ENCODE measurements at regions not wholly inside any gene's neighbourhood (a gene's known extent, or its start where the extent isn't known, plus 50 kb on each side); places are given as distances from the start of the nearest gene placed in this dataset.

DNA sequence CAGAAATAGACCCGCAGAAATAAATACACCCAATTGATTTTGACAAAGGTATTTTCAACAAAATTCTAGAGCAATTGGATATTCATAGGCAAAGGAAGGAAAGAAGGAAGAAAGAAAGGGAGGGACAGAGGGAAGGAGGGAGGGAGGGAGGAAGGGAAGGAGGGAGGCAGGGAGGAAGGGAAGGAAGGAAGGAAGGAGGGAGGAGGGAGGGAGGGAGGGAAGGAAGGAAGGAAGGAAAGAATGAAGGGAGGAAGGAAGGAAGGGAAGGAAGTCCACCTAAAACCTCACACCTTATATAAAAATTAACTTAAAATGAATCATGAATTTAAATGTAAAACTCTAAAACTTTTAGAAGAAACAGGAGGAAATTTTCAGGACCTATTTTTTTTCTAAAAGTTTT is 94.2 kb upstream of the USP47 start:
- Mint-ChIP-seq H3K27ac (no peak overlapping the region), H3K4me3 (no peak overlapping the region), H3K27me3 (ENCODE audit: low read depth in 2 of 2) (peaks cover 25 to 28% of the 10 kb centered on the region in 2 donors), H3K9me3 (no peaks in the 10 kb centered on the region), H3K4me1 (no peaks in the 10 kb centered on the region), H3K36me3 (no peaks in the 10 kb centered on the region)
- TF ChIP-seq, protein P1, sequence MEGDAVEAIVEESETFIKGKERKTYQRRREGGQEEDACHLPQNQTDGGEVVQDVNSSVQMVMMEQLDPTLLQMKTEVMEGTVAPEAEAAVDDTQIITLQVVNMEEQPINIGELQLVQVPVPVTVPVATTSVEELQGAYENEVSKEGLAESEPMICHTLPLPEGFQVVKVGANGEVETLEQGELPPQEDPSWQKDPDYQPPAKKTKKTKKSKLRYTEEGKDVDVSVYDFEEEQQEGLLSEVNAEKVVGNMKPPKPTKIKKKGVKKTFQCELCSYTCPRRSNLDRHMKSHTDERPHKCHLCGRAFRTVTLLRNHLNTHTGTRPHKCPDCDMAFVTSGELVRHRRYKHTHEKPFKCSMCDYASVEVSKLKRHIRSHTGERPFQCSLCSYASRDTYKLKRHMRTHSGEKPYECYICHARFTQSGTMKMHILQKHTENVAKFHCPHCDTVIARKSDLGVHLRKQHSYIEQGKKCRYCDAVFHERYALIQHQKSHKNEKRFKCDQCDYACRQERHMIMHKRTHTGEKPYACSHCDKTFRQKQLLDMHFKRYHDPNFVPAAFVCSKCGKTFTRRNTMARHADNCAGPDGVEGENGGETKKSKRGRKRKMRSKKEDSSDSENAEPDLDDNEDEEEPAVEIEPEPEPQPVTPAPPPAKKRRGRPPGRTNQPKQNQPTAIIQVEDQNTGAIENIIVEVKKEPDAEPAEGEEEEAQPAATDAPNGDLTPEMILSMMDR (IDR thresholded peaks at IDR 0.05) = no peak
- WGBS (ENCODE audit: insufficient coverage) = no CpG with 5 or more reads among the region's 1 CpG
- ATAC-seq = no peak
- Histone ChIP-seq H3K36me3 (ENCODE audit: control insufficient read depth, insufficient read depth, low read length) (no peaks in the 10 kb centered on the region), H3K27ac (ENCODE audit: low read length) (no peak overlapping the region), H3K4me3 (ENCODE audit: low read length) (no peak overlapping the region), H3K27me3 (ENCODE audit: control insufficient read depth, insufficient read depth, low read length) (no peaks in the 10 kb centered on the region), H3K4me1 (ENCODE audit: control insufficient read depth, insufficient read depth, low read length) (no peaks in the 10 kb centered on the region), H3K9me3 (ENCODE audit: control insufficient read depth, insufficient read depth, low read length) (no peaks in the 10 kb centered on the region)
- DNase-seq = no peak
- intact Hi-C loops (cut with micrococcal nuclease) = no loop called here

- Mint-ChIP-seq H3K27me3 (ENCODE audit: low read depth in 2 of 2) (peaks cover 28 to 29% of the 10 kb centered on the region in 2 donors), H3K9me3 (no peaks in the 10 kb centered on the region), H3K4me3 (no peak overlapping the region), H3K4me1 (no peaks in the 10 kb centered on the region), H3K27ac (no peak overlapping the region), H3K36me3 (no peaks in the 10 kb centered on the region)
- intact Hi-C loops (cut with micrococcal nuclease) = no loop called here
- no peak overlapping the region for H3K27ac ChIP-seq (ENCODE audit: low read length)
- H3K9me3 ChIP-seq (ENCODE audit: control insufficient read depth, insufficient read depth, low read length) = no peaks in the 10 kb centered on the region
- ATAC-seq (no peak), DNase-seq (no peak)
- H3K4me3 ChIP-seq (ENCODE audit: low read length) = no peak overlapping the region
- no CpG with 5 or more reads among the region's 1 CpG for WGBS (ENCODE audit: insufficient coverage)
- no peaks in the 10 kb centered on the region for H3K36me3 ChIP-seq (ENCODE audit: control insufficient read depth, insufficient read depth, low read length)
- H3K4me1 ChIP-seq (ENCODE audit: control insufficient read depth, insufficient read depth, low read length) = no peaks in the 10 kb centered on the region
- H3K27me3 ChIP-seq (ENCODE audit: control insufficient read depth, insufficient read depth, low read length) = no peaks in the 10 kb centered on the region
- TF ChIP-seq, protein P1 (IDR thresholded peaks at IDR 0.05) = no peak
Observed at GRCh38 chr11:11746449-11746848, 95.3 kb upstream of the USP47 start.

DNA sequence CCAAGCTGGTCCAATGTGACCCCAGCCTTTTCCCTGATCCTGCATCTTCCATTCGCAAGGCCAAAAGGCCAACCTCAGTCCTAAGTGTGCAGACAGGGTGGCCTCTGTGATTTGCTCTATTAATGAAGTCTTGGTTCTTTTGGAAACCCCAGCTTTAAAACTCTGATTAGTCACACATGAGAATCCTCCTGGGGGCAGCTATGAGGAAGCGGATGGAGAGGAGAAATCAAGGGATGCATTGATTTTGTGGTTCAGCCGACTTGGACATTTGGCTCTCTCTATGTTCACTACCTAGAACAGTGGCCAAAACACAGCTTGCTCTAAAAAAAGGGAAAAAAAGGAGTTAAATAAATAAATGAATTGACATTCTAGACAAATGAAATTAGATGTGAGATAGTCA is 98.6 kb upstream of the USP47 start:
- TF ChIP-seq, protein P1 (IDR thresholded peaks at IDR 0.05) = no peak
- H3K9me3 ChIP-seq (ENCODE audit: control insufficient read depth, insufficient read depth, low read length) = no peaks in the 10 kb centered on the region
- Mint-ChIP-seq H3K9me3 (no peaks in the 10 kb centered on the region), H3K27me3 (ENCODE audit: low read depth in 2 of 2) (peaks cover 13 to 22% of the 10 kb centered on the region in 2 donors), H3K36me3 (no peaks in the 10 kb centered on the region), H3K4me1 (no peaks in the 10 kb centered on the region), H3K4me3 (no peak overlapping the region), H3K27ac (no peak overlapping the region)
- intact Hi-C loops (cut with micrococcal nuclease) = no loop called here
- H3K27me3 ChIP-seq (ENCODE audit: control insufficient read depth, insufficient read depth, low read length) = no peaks in the 10 kb centered on the region
- H3K4me3 ChIP-seq (ENCODE audit: low read length) = no peak overlapping the region
- no peaks in the 10 kb centered on the region for H3K4me1 ChIP-seq (ENCODE audit: control insufficient read depth, insufficient read depth, low read length)
- 87% methylated on average over 2 of the region's 3 CpGs for WGBS (ENCODE audit: insufficient coverage)
- H3K27ac ChIP-seq (ENCODE audit: low read length) = no peak overlapping the region
- no peak for DNase-seq
- ATAC-seq = no peak
- no peaks in the 10 kb centered on the region for H3K36me3 ChIP-seq (ENCODE audit: control insufficient read depth, insufficient read depth, low read length)

GRCh38 chr11:11742486-11742885 is 99.3 kb upstream of the USP47 start:
- intact Hi-C loops (cut with micrococcal nuclease) = no loop called here
- Mint-ChIP-seq H3K27ac (no peak overlapping the region), H3K27me3 (ENCODE audit: low read depth in 2 of 2) (peaks cover 9 to 22% of the 10 kb centered on the region in 2 donors), H3K36me3 (no peaks in the 10 kb centered on the region), H3K9me3 (no peaks in the 10 kb centered on the region), H3K4me1 (no peaks in the 10 kb centered on the region), H3K4me3 (no peak overlapping the region)
- H3K9me3 ChIP-seq (ENCODE audit: control insufficient read depth, insufficient read depth, low read length) = no peaks in the 10 kb centered on the region
- DNase-seq (no peak), ATAC-seq (no peak)
- no peaks in the 10 kb centered on the region for H3K27me3 ChIP-seq (ENCODE audit: control insufficient read depth, insufficient read depth, low read length)
- TF ChIP-seq, protein P1 (IDR thresholded peaks at IDR 0.05) = no peak
- no peaks in the 10 kb centered on the region for H3K4me1 ChIP-seq (ENCODE audit: control insufficient read depth, insufficient read depth, low read length)
- H3K4me3 ChIP-seq (ENCODE audit: low read length) = no peak overlapping the region
- WGBS (ENCODE audit: insufficient coverage) = 91% methylated on average over 5 of the region's 5 CpGs
- no peaks in the 10 kb centered on the region for H3K36me3 ChIP-seq (ENCODE audit: control insufficient read depth, insufficient read depth, low read length)
- H3K27ac ChIP-seq (ENCODE audit: low read length) = no peak overlapping the region

Measured in natural killer cell (primary cell).